C4-2B (cell line): ENCODE measurements at regions not wholly inside any gene's neighbourhood (a gene's known extent, or its start where the extent isn't known, plus 50 kb on each side); places are given as distances from the start of the nearest gene placed in this dataset.

Experiments
- ZFX ChIP-seq: fragments of 450-650 bp; IDR thresholded peaks from 2 replicates; pipeline ENCODE4 v1.6.1; 2017
- TF ChIP-seq, protein P1 (sequence below): fragments of 450-650 bp; conservative IDR thresholded peaks from 2 replicates; pipeline ENCODE4 v1.5.1; 2017; ENCODE audit warnings: mild to moderate bottlenecking

DNA sequence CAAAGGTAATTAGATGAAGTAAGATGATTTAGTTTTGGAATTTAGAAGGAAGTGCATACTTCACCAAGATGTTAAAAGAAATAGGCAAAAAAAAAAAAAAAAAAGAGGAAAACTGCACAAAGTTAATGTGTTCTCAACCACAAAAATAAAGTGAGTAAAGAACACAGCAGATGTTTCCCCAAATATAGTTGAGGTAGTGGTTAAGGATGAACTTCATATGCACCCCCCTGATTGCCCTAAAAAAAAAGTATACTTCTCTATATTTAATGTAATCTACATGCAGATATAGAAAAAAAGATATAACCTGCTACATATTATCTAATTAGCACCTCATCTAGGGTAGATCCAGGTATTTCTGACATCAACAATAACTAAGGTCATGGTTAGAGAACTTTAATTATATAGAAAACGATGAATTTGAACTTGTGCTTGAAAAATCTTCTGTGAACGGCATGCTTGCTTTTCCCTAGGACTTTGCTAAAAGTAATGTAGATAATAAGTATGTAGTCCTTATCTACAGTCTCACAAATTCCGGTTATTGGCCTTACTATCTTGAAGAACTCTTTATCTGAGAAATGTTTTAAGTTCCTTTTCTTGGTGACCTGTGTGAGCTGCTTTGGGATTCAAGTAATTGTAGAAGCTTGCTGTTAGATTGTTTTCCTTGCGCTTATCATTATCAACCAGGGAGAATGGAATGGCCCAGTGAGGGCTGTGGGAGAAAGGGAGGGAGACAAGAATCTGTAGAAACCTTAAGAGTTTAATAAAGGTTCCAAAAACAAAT, 70.1 kb upstream of the LRRC7 start:
- TF ChIP-seq, protein P1, sequence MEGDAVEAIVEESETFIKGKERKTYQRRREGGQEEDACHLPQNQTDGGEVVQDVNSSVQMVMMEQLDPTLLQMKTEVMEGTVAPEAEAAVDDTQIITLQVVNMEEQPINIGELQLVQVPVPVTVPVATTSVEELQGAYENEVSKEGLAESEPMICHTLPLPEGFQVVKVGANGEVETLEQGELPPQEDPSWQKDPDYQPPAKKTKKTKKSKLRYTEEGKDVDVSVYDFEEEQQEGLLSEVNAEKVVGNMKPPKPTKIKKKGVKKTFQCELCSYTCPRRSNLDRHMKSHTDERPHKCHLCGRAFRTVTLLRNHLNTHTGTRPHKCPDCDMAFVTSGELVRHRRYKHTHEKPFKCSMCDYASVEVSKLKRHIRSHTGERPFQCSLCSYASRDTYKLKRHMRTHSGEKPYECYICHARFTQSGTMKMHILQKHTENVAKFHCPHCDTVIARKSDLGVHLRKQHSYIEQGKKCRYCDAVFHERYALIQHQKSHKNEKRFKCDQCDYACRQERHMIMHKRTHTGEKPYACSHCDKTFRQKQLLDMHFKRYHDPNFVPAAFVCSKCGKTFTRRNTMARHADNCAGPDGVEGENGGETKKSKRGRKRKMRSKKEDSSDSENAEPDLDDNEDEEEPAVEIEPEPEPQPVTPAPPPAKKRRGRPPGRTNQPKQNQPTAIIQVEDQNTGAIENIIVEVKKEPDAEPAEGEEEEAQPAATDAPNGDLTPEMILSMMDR = no peak
- no peak for TF ChIP-seq ZFX
